HG03066 (cell line): ENCODE measurements at regions not wholly inside any gene's neighbourhood (a gene's known extent, or its start where the extent isn't known, plus 50 kb on each side); places are given as distances from the start of the nearest gene placed in this dataset.

Source experiments
- ATAC-seq: cut with Tn5 transposase; IDR thresholded peaks from one replicate; pipeline ENCODE4 v1.9.1; 2021; ENCODE audit warnings: low read depth; ENCODE audit not compliant: unreplicated experiment

DNA sequence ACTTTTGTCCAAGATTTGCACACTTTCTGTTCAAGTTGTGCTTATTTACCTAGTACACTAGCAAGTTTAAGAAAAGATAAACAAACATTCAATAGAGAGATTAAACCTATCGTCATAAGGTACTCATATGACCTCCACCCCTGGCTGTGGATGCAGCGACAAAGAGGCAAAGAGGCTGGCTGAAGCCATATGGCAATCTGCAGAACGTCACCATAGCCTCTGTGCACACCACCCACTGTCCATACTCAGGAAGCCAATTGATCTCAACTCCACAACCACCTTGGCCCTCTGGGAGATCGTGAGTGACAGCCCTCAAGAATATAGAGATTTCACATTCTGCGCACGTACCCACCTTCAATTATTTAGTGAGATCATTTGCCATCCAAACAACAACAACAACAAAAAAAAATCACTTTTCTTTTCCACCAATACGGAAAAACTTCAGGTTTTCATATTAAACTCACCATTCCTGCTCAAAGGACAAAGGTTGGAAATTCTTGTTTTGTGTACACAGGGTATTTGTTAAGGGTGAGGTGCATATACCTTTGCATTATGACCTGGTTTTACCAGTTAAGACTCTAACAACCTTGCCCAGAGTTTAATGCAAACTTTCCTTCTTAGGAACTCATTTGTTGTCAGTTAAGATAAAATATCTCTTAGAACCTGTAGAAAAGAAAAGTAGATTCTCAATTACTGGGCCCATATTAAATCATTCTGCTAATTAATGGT, 243.0 kb upstream of the FSTL5 start:
- no peak for ATAC-seq

DNA sequence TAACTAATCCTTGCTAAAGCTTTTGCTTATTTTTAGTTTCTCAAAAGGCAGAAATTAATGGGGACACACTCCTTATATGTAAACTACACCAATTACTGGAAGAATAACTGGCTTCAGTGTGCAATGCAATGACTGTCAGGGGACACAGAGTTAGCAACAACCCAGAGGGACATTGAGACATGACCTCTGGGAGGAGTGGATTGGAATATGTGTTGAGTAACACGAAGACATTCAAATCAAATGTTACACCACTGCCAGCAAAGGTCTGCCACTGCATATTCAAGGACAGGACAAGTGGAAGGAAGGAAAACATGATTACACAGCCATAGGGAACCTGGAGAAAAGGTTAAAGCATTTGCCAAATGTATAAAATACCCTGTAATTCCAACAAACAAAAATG, 240.1 kb upstream of the FSTL5 start:
- ATAC-seq, result no peak

- ATAC-seq, result no peak
Measured at GRCh38 chr4:162403419-162403818, 239.6 kb upstream of the FSTL5 start.

- no peak for ATAC-seq
Measured at GRCh38 chr4:162401021-162401420, 237.2 kb upstream of the FSTL5 start.

GRCh38 chr4:162392946-162393345, 229.1 kb upstream of the FSTL5 start:
- peak; percentile 74 for ATAC-seq

DNA sequence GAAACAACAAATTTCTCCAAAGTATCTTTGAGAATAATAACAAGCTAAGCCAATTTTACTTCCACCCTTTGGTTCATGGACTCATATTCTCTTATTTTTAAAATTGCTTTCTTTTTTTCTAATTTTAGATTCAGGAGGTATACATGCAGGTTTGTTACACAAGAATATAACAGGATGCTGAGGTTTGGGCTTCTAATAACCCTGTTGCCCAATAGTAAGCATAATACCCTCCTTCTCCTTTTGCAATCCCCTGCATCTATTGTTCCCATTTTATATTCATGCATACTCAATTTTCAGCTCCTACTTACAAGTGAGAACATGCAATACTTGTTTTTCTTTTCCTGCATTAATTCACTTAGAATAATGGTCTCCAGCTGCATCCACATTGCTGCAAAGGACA, 202.3 kb upstream of the FSTL5 start:
- no peak for ATAC-seq

DNA sequence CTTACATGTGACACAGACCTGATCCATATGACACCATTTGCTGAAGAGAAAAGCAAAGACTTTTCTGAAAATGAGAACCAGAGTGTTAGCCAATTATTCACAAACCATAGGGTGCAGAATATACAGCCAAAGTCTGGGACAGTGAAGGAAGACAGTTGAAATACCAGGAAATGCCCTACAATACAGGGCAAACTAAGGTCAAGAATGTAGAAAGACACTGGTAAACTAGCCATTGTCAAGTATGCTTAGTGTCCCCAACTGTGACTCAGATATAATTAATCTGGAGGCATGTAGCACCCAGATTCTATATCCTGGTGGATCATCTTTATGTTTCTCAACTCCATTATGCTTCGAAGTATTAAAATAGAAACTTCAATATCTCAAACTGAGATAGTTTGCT, 200.9 kb upstream of the FSTL5 start:
- no peak for ATAC-seq

GRCh38 chr4:162360369-162361149, 196.8 kb upstream of the FSTL5 start:
- no peak for ATAC-seq

GRCh38 chr4:162356181-162356580, 192.4 kb upstream of the FSTL5 start:
- ATAC-seq, result no peak

DNA sequence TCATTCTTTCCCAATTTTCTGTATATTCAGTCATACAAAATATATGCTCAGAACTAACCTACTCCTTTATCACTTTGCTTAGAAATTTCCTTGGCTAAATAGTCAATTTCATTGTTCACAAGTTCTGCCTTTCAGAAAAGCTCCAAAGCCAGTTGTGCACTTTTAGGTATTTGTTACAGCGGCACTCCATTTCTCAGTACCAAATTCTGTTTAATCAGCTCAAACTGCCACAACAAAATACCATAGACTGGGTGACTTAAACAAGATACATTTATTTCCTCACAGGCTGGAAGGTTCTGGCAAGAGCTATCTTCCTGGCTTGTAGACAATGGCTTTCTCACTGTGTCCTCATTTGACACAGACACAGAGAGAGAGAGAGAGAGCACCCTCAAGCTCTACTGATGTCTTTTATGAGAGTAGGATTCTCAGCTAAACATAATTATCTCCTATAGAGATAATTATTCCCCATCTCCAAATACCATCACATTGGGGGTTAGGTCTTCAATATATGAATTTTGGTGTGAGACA, 188.8 kb upstream of the FSTL5 start:
- ATAC-seq, result no peak

GRCh38 chr4:162350331-162350730, 186.5 kb upstream of the FSTL5 start:
- ATAC-seq, result no peak

- ATAC-seq, result no peak
Measured at GRCh38 chr4:162349395-162349794, 185.6 kb upstream of the FSTL5 start.

GRCh38 chr4:162347842-162348213, 184.0 kb upstream of the FSTL5 start:
- ATAC-seq, result no peak

DNA sequence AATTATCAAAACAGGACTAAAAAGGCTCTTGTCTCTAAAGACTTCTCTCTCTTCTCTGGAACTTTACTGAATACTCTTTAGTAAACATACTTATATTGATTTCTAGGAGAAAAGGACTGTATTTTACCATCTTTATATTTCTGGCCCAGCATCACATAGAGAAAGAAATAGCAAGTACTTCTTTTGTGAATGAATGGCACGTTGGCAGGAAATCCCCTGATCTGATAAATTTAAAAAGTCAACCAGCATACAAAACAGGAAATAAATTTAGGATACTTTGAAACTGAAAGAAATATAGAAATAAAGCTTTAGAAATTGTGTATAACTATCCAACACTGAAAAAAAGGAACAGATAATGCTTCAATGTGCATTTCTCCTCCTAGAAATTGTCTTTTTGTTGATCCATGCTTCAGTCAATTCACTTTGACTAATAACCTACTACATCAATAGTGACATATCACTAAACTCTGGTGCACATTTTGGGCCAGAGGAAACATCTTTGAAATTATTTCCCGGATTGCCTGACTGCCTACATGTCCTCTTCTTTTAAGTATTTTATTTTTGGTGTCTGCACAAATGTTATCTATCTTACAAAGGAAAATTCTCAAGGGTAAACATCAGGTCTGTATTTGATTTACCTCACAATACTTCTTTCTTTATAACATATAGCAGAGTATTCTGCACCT, 183.5 kb upstream of the FSTL5 start:
- ATAC-seq, result no peak

DNA sequence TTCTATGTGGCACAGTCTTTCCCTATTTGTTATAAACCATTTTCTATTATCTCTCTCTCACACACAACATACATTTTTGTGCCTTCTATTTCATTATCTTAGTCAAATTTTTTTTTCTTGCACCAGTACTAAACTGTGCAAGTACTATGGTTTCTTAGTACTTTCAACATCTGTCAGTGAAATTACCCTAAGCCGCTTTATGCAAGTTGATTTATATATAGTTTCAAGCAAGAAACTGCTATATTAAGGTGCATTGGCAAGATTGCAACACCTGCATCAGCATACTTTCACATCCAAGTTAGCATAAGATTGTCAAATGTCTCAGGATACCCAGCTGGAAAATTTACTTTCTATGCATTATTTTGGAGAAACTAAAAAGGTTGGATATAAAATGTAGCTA, 180.2 kb upstream of the FSTL5 start:
- ATAC-seq, result no peak

GRCh38 chr4:162341533-162341932, 177.7 kb upstream of the FSTL5 start:
- ATAC-seq, result no peak

DNA sequence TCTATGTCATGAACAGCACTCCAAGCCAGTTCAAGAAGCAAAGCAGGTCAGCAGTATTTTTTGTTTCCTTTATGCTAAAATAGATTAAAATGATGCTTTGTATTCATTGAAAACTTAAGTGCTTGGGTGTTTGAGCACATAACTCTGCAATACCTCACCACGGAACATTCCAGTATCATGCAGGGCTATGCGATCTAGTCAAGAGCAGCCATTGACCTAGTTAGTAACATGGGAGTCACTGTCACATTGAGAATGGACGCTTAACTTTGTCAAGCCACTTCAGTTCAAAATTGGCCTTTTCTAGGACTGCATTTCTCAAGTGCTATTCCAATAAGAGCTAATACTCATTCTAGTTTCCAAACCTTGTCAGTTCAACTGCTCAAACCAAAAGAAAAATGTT, 160.1 kb upstream of the FSTL5 start:
- no peak for ATAC-seq

GRCh38 chr4:162322054-162322453, 158.3 kb upstream of the FSTL5 start:
- ATAC-seq, result no peak

DNA sequence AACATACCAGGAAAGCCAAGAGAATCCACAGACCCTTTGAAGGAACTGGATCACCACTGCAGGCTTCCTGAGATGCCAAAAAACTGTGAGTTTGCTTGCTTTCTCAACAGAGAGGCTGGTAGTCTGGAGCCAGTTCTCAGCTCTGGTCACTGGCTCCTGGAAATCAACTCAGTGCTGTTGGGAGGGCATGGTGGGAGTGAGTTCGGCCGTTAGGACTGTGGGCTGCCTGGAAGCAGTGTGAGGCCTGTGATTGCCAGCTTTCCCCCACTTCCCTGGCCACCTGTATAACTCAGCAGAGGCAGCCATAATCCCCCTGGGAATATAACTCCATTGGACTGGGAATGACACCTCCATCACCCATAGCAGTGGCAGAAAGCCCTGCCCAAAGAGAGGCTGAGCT, 122.0 kb upstream of the FSTL5 start:
- no peak for ATAC-seq

- ATAC-seq, result no peak
Measured at GRCh38 chr4:162282684-162283083, 118.9 kb upstream of the FSTL5 start.

- ATAC-seq, result peak; percentile 88
Measured at GRCh38 chr4:162274354-162274753, 110.6 kb upstream of the FSTL5 start.
